ENCODE measurements at regions not wholly inside any gene's neighbourhood (a gene's known extent, or its start where the extent isn't known, plus 50 kb on each side); places are given as distances from the start of the nearest gene placed in this dataset.

GRCh38 chr6:159118924-159119323, 50.3 kb upstream of the FNDC1 start:
- DNase-seq (ENCODE audit: low read depth) = no peak

- DNase-seq (ENCODE audit: low read depth) = no peak
Measured at GRCh38 chr6:159117563-159117962, 51.6 kb upstream of the FNDC1 start.

- DNase-seq (ENCODE audit: low read depth) = no peak
Measured at GRCh38 chr6:159117046-159117445, 52.2 kb upstream of the FNDC1 start.

GRCh38 chr6:159116343-159116742, 52.9 kb upstream of the FNDC1 start:
- DNase-seq (ENCODE audit: low read depth) = no peak

- no peak for DNase-seq (ENCODE audit: low read depth)
Measured at GRCh38 chr6:159114569-159114968, 54.6 kb upstream of the FNDC1 start.

GRCh38 chr6:159113223-159113622, 56.0 kb upstream of the FNDC1 start:
- no peak for DNase-seq (ENCODE audit: low read depth)

GRCh38 chr6:159112714-159113113, 56.5 kb upstream of the FNDC1 start:
- no peak for DNase-seq (ENCODE audit: low read depth)

- DNase-seq (ENCODE audit: low read depth) = no peak
Measured at GRCh38 chr6:159110748-159111147, 58.5 kb upstream of the FNDC1 start.

- DNase-seq (ENCODE audit: low read depth) = no peak
Measured at GRCh38 chr6:159110013-159110412, 59.2 kb upstream of the FNDC1 start.

GRCh38 chr6:159109391-159109790, 59.8 kb upstream of the FNDC1 start:
- DNase-seq (ENCODE audit: low read depth) = no peak

- DNase-seq (ENCODE audit: low read depth) = no peak
Measured at GRCh38 chr6:159108426-159108985, 60.7 kb upstream of the FNDC1 start.

- no peak for DNase-seq (ENCODE audit: low read depth)
Measured at GRCh38 chr6:159107451-159108260, 61.5 kb upstream of the FNDC1 start.

- peak; percentile 83 for DNase-seq (ENCODE audit: low read depth)
Measured at GRCh38 chr6:159106627-159107241, 61.9 kb upstream of the TAGAP start.

- no peak for DNase-seq (ENCODE audit: low read depth)
Measured at GRCh38 chr6:159105716-159106115, 60.9 kb upstream of the TAGAP start.

GRCh38 chr6:159104931-159105330, 60.1 kb upstream of the TAGAP start:
- DNase-seq (ENCODE audit: low read depth) = no peak

- DNase-seq (ENCODE audit: low read depth) = peak; percentile 73
Measured at GRCh38 chr6:159104163-159104925, 59.6 kb upstream of the TAGAP start.

GRCh38 chr6:159103396-159104162, 58.8 kb upstream of the TAGAP start:
- DNase-seq (ENCODE audit: low read depth) = no peak

GRCh38 chr6:159102373-159103160, 57.8 kb upstream of the TAGAP start:
- no peak for DNase-seq (ENCODE audit: low read depth)

- DNase-seq (ENCODE audit: low read depth) = no peak
Measured at GRCh38 chr6:159101656-159102055, 56.9 kb upstream of the TAGAP start.

GRCh38 chr6:159100395-159101182, 55.8 kb upstream of the TAGAP start:
- no peak for DNase-seq (ENCODE audit: low read depth)
